ENCODE measurements at regions not wholly inside any gene's neighbourhood (a gene's known extent, or its start where the extent isn't known, plus 50 kb on each side); places are given as distances from the start of the nearest gene placed in this dataset.
A peak's percentile ranks its signal among the peaks of the same experiment; 100 is the strongest.

DNA sequence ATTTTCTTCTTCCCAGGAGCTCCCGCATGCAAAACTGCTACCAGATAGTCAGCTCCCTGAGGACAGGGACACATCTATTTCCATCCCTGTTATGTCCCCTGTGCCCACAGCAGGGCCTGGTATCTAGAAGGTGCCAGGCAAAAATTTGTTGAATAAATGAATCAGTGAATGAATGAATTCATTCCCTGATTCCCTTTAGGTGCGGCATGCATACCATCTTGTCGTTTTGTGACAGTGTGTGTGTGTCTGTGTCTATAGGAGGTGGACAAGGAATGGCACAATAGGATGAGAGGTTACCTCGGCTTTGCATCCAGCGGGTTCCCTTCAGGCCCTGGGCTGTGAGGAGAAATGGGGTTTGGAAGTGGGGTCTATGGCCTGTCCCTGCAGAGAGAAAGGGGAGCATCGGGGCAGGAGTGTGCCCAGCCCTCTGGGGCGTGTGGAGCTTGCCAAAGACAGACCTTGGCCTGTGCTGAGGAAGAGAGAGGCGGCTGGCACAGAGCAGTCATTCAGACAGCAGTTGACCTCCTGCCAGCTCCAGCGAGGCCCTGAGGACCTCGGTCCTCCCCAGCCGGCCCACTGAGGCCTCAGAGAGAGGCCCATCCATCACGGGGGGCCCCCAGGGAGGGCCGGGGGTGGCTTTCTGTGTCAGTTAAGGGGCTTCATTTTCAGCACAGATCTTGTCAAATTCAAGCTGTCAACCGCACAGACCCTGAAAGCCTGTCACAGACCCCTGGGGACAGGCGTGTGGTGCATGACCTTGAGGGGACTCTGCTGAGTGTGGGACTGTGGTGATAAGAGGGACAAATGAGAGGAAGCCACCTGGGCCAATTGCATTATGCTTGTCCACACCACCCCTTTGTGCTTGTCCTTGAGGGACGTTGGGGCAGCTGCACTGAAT lies 125.9 kb upstream of the CXCR4 start:
- no peaks in the 10 kb centered on the region for H3K27me3 ChIP-seq
- ATAC-seq, result no peak
- peaks cover 0 to 16% (median 0%) of the 10 kb centered on the region in 3 donors for H3K4me1 ChIP-seq
- H3K36me3 ChIP-seq, result no peaks in the 10 kb centered on the region
- no peak overlapping the region for H3K4me3 ChIP-seq
- 75 to 100% methylated on average over 1 of the region's 16 CpGs for WGBS, 2 donors (ENCODE audit: low coverage in 1 of 2)
- no peak overlapping the region for H3K27ac ChIP-seq
- TF ChIP-seq, protein P1, sequence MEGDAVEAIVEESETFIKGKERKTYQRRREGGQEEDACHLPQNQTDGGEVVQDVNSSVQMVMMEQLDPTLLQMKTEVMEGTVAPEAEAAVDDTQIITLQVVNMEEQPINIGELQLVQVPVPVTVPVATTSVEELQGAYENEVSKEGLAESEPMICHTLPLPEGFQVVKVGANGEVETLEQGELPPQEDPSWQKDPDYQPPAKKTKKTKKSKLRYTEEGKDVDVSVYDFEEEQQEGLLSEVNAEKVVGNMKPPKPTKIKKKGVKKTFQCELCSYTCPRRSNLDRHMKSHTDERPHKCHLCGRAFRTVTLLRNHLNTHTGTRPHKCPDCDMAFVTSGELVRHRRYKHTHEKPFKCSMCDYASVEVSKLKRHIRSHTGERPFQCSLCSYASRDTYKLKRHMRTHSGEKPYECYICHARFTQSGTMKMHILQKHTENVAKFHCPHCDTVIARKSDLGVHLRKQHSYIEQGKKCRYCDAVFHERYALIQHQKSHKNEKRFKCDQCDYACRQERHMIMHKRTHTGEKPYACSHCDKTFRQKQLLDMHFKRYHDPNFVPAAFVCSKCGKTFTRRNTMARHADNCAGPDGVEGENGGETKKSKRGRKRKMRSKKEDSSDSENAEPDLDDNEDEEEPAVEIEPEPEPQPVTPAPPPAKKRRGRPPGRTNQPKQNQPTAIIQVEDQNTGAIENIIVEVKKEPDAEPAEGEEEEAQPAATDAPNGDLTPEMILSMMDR (IDR thresholded peaks at IDR 0.05), result no peak
- no peak for TF ChIP-seq EP300 (IDR thresholded peaks at IDR 0.05)
- no peak for TF ChIP-seq POLR2A (IDR thresholded peaks at IDR 0.05)
- TF ChIP-seq POLR2AphosphoS5 (IDR thresholded peaks at IDR 0.05), result no peak
- no peaks in the 10 kb centered on the region for H3K9me3 ChIP-seq

DNA sequence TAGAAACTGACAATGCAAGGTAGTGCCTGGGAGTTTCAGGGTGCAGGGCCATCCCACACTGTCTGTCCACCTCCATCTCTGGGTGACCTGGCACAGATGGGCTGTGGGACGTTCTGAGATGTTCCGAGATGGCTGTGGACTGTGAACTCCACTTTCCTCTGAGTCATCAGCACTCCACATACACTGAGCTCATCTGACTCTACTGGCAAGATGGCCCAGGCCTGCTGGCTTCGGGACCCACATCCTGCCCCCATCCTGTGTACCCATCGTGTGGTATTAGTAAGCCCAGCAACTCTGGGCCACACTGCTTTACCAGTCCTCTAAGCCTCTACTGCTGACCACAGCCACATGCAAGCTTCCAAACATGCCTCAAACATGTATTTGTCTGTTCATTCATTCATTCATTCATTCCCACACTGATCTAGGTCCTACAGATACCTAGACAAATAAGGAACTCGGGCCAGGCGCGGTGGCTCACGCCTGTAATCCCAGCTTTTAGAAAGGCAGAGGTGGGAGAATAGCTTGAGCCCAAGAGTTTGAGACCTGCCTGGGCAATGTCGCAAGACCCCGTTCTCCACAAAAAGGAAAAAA lies 124.8 kb upstream of the CXCR4 start:
- Histone ChIP-seq H3K27me3 (no peaks in the 10 kb centered on the region), H3K9me3 (no peaks in the 10 kb centered on the region), H3K27ac (no peak overlapping the region), H3K36me3 (no peaks in the 10 kb centered on the region), H3K4me3 (no peak overlapping the region), H3K4me1 (peaks cover 2 to 27% (median 5%) of the 10 kb centered on the region in 3 donors)
- ATAC-seq, result no peak
- WGBS, 2 donors (ENCODE audit: low coverage in 1 of 2), result 86 to 100% methylated on average over 4 to 5 of the region's 10 CpGs
- no peak for TF ChIP-seq POLR2AphosphoS5 (IDR thresholded peaks at IDR 0.05)
- no peak for TF ChIP-seq POLR2A (IDR thresholded peaks at IDR 0.05)
- TF ChIP-seq, protein P1 (IDR thresholded peaks at IDR 0.05), result no peak
- no peak for TF ChIP-seq EP300 (IDR thresholded peaks at IDR 0.05)

- no peak for TF ChIP-seq POLR2AphosphoS5 (IDR thresholded peaks at IDR 0.05)
- no peak for TF ChIP-seq POLR2A (IDR thresholded peaks at IDR 0.05)
- TF ChIP-seq EP300 (IDR thresholded peaks at IDR 0.05), result no peak
- TF ChIP-seq, protein P1 (IDR thresholded peaks at IDR 0.05), result no peak
- 93 to 94% methylated on average over 4 of the region's 4 CpGs for WGBS, 2 donors (ENCODE audit: low coverage in 1 of 2)
These were observed 124.2 kb upstream of the CXCR4 start for GRCh38 chr2:136242100-136242499.

GRCh38 chr2:136239079-136239685 lies 121.2 kb upstream of the CXCR4 start:
- WGBS, 2 donors (ENCODE audit: low coverage in 1 of 2), result 67 to 91% methylated on average over 3 of the region's 3 CpGs
- H3K27me3 ChIP-seq, result no peaks in the 10 kb centered on the region
- no peaks in the 10 kb centered on the region for H3K36me3 ChIP-seq
- TF ChIP-seq, protein P1 (IDR thresholded peaks at IDR 0.05), result no peak
- no peak for TF ChIP-seq EP300 (IDR thresholded peaks at IDR 0.05)
- no peak for TF ChIP-seq POLR2A (IDR thresholded peaks at IDR 0.05)
- TF ChIP-seq POLR2AphosphoS5 (IDR thresholded peaks at IDR 0.05), result no peak
- H3K27ac ChIP-seq, result peak overlapping the region in 2 of 4 donors; percentile 20 to 63
- peaks cover 9 to 43% (median 14%) of the 10 kb centered on the region in 3 donors for H3K4me1 ChIP-seq
- ATAC-seq, result no peak
- no peak overlapping the region for H3K4me3 ChIP-seq
- H3K9me3 ChIP-seq, result no peaks in the 10 kb centered on the region

More at GRCh38 chr2:136242100-136242499, 124.2 kb upstream of the CXCR4 start:
- Histone ChIP-seq H3K4me3 (no peak overlapping the region), H3K36me3 (no peaks in the 10 kb centered on the region), H3K9me3 (no peaks in the 10 kb centered on the region), H3K27me3 (no peaks in the 10 kb centered on the region), H3K27ac (no peak overlapping the region), H3K4me1 (peaks cover 2 to 27% (median 5%) of the 10 kb centered on the region in 3 donors)
- no peak for ATAC-seq

All from gastroesophageal sphincter (tissue), 4 donors.